ENCODE measurements at regions not wholly inside any gene's neighbourhood (a gene's known extent, or its start where the extent isn't known, plus 50 kb on each side); places are given as distances from the start of the nearest gene placed in this dataset.
A peak's percentile ranks its signal among the peaks of the same experiment; 100 is the strongest.

DNA sequence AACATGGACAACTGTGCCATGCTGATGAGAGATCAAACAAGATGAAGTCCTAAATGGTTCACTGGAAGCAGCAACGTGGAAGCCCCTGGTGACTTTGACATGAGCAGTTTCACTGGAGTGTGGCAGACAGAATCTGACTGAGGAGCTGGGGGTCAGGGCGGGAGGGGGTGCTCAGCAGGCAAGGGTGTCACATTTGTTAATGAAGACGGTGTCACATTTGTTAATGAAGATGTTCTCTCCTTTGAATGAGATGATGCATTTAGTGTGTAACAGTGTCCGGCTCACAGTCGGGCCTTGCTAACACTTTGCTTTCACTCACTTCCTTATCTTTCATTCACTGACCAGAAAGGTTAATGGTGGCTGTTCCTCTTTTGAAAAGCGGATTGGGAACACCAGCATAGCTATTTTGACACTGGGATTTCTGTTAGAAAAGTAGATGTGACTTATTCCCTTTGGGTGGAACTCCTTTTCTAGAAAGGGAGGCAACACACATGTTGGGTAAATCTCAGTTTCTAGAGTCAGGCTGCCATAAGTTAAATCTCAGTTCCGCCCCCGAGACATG lies 693.7 kb downstream of the UQCRFS1 start:
- no peak for DNase-seq

DNA sequence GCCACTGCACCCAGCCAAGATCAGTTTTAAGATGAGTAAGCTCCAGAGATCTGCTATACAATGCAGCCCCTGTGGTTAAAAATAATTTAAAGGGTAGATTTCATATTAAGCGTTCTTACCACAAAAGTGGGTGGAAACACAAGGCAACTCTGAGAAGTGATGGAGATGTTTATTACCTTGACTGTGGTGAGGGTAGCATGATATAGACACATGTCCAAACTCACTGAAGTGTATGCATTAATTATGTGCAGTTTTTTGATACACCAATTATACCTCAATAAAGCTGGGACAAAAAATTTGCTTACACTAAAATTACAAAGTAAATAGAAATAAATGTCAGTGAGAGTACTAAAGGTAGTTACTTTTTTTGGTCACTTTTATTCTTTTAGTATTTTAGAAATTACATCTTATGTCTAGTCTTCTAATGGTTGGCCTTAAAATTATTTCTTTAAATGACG lies 696.5 kb downstream of the UQCRFS1 start:
- no peak for DNase-seq

DNA sequence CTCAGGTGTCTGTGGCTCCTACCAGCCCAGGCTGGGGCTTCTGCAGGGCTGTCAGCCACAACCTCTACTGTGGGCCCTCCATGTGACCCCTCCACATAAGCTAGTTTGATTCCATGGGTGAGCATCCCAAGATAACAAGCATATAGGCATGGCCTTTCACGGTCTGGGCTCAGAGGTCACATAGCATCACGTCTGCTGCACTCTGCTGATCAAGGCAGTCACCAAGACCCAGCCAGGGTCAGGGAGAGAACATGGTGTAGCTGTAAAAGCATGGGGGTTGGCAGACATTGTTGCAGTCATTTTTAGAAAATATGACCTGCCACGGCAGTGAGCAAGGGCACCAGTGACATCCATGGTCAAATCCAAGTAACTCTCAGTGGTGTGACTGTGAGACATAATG lies 698.8 kb downstream of the UQCRFS1 start:
- DNase-seq: no peak

DNA sequence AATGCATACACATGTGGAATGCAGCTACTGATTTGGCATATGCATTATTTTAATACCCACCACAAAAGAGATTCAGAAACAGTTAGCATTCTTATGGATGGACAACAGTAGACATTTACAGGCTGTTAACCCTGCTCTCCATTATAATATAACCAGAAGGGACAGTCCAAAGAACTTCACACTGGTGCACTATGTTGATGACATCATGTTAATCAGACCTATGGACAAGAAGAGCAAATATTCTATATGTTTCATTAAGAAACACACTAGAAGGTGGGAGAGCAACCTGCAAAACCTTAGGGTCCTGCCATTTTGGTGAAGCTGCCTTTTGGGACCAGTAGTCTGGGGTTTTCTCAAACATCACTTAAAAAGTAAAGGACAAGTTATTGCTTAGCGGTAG lies 701.3 kb downstream of the UQCRFS1 start:
- no peak for DNase-seq

DNA sequence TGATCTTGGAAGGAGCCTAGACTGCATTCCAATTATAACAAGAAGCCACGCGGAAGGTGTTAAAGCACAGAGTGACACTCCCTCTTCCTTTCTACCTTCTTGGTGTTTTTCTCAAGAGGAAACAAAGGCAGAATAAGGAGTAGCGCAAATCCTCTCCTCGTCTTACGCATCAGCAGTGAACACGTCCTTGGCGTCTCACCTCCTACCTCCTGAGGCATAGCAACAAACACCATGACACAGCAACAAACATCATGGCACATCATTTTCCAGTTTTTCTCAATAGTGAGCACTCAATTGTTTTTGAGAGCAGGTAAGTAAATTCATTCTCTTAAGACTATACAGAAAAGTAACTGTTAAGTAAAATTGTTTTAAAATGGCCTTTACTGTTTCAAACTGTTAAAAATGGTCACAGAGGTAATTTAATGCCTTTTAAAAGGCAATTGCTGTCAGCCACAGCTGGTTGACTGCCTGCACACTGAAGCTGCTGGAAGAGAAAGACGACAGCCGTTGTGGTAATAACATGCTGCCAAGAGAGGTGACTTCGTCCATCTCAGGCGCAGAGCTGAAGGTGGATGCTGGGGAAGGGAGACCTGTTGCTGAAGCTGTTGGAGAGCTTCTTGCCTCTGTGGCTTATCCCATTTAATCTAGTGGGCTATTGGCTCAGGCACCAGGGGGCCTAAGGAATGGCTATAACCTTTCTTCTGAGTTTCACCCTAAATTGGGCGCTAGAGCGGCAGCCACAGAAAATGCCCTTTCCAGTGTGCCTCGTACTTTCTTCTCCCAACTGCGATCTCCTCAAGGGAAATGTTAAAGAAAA lies 703.7 kb downstream of the UQCRFS1 start:
- no peak for DNase-seq

GRCh38 chr19:28508666-28509065 lies 704.3 kb downstream of the UQCRFS1 start:
- no peak for DNase-seq

GRCh38 chr19:28505933-28506332 lies 707.0 kb downstream of the UQCRFS1 start:
- no peak for DNase-seq

DNA sequence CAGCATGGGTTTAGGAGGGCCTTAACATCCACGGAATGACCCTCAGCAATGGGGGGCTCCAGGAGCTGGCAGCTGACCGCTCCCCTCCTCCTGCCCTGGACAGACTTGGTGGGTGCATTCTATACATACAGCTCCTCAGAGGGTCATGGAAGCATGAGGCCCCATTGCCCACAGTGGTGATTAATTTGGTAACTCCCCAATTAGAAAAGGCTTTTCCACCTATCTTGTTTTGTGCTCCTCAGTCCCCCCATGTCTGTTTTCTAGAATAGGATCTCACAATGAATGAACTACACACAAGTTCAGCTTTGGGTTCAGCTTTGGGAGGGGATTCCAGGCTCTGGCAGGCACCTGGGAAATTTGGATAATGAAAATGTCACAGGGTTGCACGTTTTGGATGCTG lies 707.8 kb downstream of the UQCRFS1 start:
- no peak for DNase-seq

GRCh38 chr19:28504727-28505126 lies 708.2 kb downstream of the UQCRFS1 start:
- no peak for DNase-seq

- DNase-seq: no peak
These were observed 708.8 kb downstream of the UQCRFS1 start for GRCh38 chr19:28504139-28504538.

- no peak for DNase-seq
These were observed 709.8 kb downstream of the UQCRFS1 start for GRCh38 chr19:28502879-28503734.

- DNase-seq: no peak
These were observed 711.0 kb downstream of the UQCRFS1 start for GRCh38 chr19:28501976-28502375.

DNA sequence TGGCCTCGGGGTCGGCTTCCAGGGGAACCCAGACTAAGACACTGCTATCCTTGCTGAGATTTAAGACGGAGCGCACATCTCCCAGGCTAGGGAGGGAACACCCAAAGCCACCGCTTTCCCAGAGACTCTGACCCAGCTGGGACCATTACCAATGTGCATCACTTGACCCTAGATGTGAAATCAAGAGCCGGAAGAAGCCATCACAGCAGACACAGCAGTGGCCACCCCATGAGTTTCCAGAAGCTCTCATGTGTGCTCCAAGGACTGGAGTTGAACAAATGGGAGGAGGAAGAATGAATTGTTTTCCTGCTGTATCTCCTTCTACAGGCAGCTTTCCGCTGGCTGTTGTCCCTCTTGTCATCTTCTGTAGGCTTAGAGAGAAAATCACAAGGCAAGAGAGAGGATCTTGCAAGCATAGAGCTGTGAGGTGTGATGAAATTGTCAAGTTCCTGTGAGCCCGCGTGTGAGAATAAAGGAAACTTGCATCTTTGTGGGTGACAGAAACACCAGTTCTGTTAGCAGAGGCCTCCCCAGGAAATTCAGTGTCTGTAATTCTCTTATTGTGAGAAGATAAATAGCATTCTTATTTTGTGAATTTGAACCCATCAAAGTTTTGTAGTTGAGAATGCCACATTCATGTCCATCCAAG lies 711.8 kb downstream of the UQCRFS1 start:
- no peak for DNase-seq

DNA sequence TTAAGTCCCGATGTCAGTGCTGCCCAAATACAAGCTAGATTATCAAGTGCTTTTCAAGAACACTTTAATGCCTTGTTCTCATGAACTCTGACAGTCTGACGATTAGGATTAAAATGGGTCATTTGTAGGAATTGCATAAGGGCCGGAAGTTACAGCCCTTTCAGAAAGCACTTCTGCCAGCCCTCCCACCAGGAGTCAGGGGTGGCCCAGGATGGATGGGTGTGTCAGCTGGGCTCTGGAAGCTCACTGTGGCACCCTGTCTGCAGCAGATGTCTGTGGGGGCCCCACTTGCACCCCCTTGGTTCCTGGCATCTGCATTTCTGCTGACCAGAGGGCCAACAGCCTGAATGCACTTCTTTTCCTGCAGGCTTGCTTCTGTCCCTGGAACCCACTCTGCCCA lies 712.7 kb downstream of the UQCRFS1 start:
- DNase-seq: no peak

DNA sequence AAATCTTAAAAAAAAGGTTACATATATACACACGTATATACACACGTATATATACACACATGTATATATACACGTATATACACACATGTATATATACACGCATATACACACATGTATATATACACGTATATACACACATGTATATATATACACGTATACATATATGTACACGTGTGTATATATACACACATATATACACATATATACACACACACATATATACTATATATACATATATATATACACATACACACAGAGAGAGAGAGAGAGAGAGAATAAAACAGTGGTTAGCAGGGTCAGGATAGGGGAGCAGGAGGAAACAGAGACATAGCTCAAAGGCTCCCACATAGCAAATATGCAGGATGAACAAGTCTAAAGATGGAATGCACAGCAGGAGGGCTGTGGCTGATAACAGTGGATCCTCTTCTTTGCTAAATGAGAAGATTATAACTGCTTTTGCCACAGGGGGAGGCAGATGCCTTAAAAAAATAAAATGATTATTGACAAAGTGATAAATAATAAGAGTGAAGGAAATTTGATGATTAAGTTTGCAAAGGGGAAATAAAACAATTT lies 714.5 kb downstream of the UQCRFS1 start:
- no peak for DNase-seq

- no peak for DNase-seq
These were observed 715.1 kb downstream of the UQCRFS1 start for GRCh38 chr19:28497887-28498286.

DNA sequence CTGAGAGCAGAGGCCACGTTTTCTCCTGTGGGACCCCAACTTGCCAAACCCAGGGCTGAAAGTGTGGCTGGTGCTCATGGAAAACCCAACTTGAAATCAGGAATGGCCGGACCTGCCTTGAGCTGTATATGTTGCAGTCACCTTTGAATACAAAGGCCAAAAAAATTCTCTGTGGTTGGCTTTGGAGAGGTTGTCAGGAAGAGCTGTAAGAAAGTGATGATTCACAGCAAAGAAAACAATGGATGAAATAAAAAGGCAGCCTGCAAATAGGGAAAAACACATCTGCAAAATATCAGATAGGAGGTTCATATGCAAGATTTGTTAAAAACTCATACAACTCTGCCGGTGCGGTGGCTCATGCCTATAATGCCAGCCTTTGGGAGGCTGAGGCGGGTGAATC lies 715.8 kb downstream of the UQCRFS1 start:
- no peak for DNase-seq

DNA sequence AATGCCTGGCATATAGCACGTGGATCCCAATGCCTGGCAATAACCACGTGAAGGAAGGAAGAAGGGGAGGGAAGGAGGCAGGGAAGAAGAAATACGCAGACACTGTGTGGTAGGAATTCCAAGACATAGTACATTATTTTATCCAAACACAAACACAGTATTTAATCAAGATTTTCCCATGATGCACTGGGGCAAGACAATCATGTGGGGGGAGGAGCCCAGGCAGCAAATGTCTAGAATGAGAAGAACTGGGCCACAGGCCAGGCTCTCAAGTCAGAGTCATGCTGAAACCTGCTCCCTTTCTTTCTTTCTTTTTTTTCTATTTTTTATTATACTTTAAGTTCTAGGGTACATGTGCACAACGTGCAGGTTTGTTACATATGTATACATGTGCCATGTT lies 717.9 kb downstream of the UQCRFS1 start:
- no peak for DNase-seq

DNA sequence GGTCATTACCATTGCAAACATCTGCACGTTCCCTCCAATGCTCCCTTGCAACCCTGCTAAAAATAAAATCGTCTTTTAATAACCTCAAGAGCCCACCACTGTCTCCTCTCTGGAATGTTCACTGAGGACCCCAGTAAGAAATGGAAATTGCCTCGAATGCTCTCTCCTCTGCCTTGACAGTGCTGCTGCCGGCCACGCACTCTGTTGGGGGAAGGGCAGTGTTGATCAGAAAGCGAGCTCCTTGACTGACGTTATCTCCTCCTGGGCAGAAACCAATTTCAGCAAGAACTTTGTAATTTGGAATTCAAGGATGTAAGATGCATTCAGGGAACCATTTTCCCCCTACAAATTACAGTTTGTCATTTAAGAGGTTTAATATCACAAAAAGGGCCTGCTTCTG lies 718.5 kb downstream of the UQCRFS1 start:
- DNase-seq: no peak

DNA sequence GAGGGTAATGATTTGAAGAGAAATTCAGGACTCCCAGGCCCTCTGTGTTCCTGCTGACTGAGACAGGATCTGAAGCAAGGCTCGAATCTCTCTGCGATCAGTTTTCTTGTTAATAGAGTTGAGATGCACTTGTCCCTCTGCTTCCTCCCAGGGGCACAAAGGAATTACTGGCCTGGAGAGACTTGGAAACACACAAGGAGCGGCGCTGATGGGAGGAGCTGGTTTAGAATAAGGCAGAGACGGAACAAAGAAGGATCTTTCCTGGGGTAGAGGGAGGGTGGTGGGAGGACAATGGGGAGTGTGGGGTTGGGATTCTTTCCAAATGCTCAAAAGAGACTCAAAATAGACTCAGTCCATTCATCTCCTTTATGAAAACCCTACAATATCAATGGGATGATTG lies 719.1 kb downstream of the UQCRFS1 start:
- peak in 1 of 56 donors; percentile 6 for DNase-seq

DNA sequence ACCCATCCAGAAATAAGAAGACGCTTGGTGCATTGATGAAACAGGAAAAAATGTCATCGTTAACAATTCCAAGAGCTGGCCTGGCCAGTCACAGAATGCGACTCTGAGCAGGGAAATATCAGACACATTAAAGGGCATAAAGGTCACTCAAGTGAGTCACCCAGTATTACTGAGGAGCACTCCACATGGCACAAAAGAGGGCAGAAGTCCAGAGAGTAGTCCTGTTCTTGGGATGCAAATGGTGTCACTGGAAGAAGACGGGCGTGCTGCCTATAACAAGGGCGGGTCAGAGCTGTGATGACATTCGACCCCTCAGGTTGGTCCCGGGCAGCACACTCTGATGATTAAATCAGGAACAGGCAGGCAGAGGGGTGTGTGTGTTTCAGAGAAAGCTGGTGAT lies 720.3 kb downstream of the UQCRFS1 start:
- no peak for DNase-seq

Data from amygdala (tissue), 56 donors.